CD14-positive monocyte (primary cell): ENCODE measurements at regions not wholly inside any gene's neighbourhood (a gene's known extent, or its start where the extent isn't known, plus 50 kb on each side); places are given as distances from the start of the nearest gene placed in this dataset.

Source experiments
- DNase-seq, 3 donors: peaks; one replicate each; pipeline ENCODE4 v3.0.0-alpha.2; 2011 to 2022
- H2AFZ ChIP-seq: 2 replicates; pipeline ENCODE4 v1.6.0; 2012; ENCODE audit warnings: mild to moderate bottlenecking, low read depth, low read length, inconsistent platforms; ENCODE audit not compliant: insufficient read depth, poor library complexity, severe bottlenecking
- H3K27ac ChIP-seq, 2 donors: 1 replicate in 1 of 2; 2 replicates in 1 of 2; pipeline ENCODE4 v1.5.1; 2012 to 2013; ENCODE audit warnings: low read length in 2 of 2, control low read depth in 1 of 2, inconsistent platforms in 1 of 2, low read depth in 1 of 2, mild to moderate bottlenecking in 1 of 2
- H3K27me3 ChIP-seq, 2 donors: one replicate each; pipeline versions ENCODE4 v1.6.0 to v1.6.1; 2011 to 2013; ENCODE audit warnings: low read length in 2 of 2; ENCODE audit not compliant: control insufficient read depth in 2 of 2, insufficient read depth in 2 of 2
- H3K36me3 ChIP-seq, 2 donors: replicated peaks in 1 of 2; 1 replicate in 1 of 2; 2 replicates in 1 of 2; pipeline versions ENCODE4 v1.5.1 to v1.6.1; 2012 to 2013; ENCODE audit warnings: low read length in 2 of 2, control low read depth in 1 of 2, inconsistent platforms in 1 of 2, mild to moderate bottlenecking in 1 of 2; ENCODE audit not compliant: insufficient read depth in 2 of 2, control insufficient read depth in 1 of 2
- H3K4me1 ChIP-seq, 2 donors: 1 replicate in 1 of 2; 2 replicates in 1 of 2; pipeline versions ENCODE4 v1.5.1 to v1.6.1; 2012 to 2013; ENCODE audit warnings: low read length in 2 of 2, control low read depth in 1 of 2, inconsistent platforms in 1 of 2, mild to moderate bottlenecking in 1 of 2, moderate library complexity in 1 of 2; ENCODE audit not compliant: insufficient read depth in 2 of 2, control insufficient read depth in 1 of 2
- H3K4me2 ChIP-seq: replicated peaks from 2 replicates; pipeline ENCODE3; 2012; ENCODE audit warnings: low read length, moderate library complexity, mild to moderate bottlenecking; ENCODE audit not compliant: poor library complexity, severe bottlenecking; ENCODE audit errors: extremely low read depth
- H3K4me3 ChIP-seq, 3 experiments: fragments of 200-600 bp in 1 of 3; sonication (generic) in 1 of 3; replicated peaks in 1 of 3; 1 replicate in 2 of 3; 2 replicates in 1 of 3; pipeline ENCODE4 v1.5.1; 2011 to 2013; ENCODE audit warnings: low read length in 3 of 3, mild to moderate bottlenecking in 3 of 3, control low read depth in 2 of 3, low read depth in 2 of 3, inconsistent platforms in 1 of 3, moderate library complexity in 1 of 3
- H3K79me2 ChIP-seq: 2 replicates; pipeline ENCODE4 v1.6.0; 2012; ENCODE audit warnings: mild to moderate bottlenecking, control low read depth, inconsistent platforms, low read length, moderate library complexity; ENCODE audit not compliant: insufficient read depth
- H3K9ac ChIP-seq: 2 replicates; pipeline ENCODE4 v1.6.0; 2017; ENCODE audit warnings: low read length, mild to moderate bottlenecking; ENCODE audit not compliant: insufficient read depth, poor library complexity, severe bottlenecking
- H3K9me3 ChIP-seq, 2 donors: replicated peaks in 1 of 2; 1 replicate in 1 of 2; 2 replicates in 1 of 2; pipeline versions ENCODE4 v1.5.1 to v1.6.1; 2012 to 2013; ENCODE audit warnings: low read length in 2 of 2, control low read depth in 1 of 2; ENCODE audit not compliant: control insufficient read depth in 1 of 2, insufficient read depth in 1 of 2
- H4K20me1 ChIP-seq: 2 replicates; pipeline ENCODE4 v1.6.0; 2012; ENCODE audit warnings: mild to moderate bottlenecking, low read length, control low read depth, moderate library complexity; ENCODE audit not compliant: insufficient read depth
- H3K27ac Mint-ChIP-seq, 7 donors: one replicate each; pipeline ENCODE4 v1.8.0; 2020; ENCODE audit warnings: mild to moderate bottlenecking in 7 of 7, mixed read lengths in 7 of 7, moderate library complexity in 6 of 7, inconsistent platforms in 2 of 7
- H3K27me3 Mint-ChIP-seq, 3 donors: one replicate each; pipeline ENCODE4 v1.8.0; 2021 to 2022; ENCODE audit warnings: low read depth in 3 of 3, mild to moderate bottlenecking in 3 of 3, mixed read lengths in 3 of 3, moderate library complexity in 3 of 3, inconsistent platforms in 1 of 3
- H3K36me3 Mint-ChIP-seq, 2 donors: one replicate each; pipeline ENCODE4 v1.8.0; 2020; ENCODE audit warnings: mixed read lengths in 2 of 2, inconsistent platforms in 1 of 2, mild to moderate bottlenecking in 1 of 2
- H3K4me1 Mint-ChIP-seq: one replicate; pipeline ENCODE4 v1.8.0; 2020; ENCODE audit warnings: mild to moderate bottlenecking, mixed read lengths
- H3K4me3 Mint-ChIP-seq, 2 donors: one replicate each; pipeline ENCODE4 v1.8.0; 2020; ENCODE audit warnings: mild to moderate bottlenecking in 2 of 2, mixed read lengths in 2 of 2, moderate library complexity in 1 of 2
- H3K9me3 Mint-ChIP-seq, 7 donors: one replicate each; pipeline ENCODE4 v1.8.0; 2020 to 2022; ENCODE audit warnings: mixed read lengths in 7 of 7, mild to moderate bottlenecking in 6 of 7, moderate library complexity in 6 of 7, inconsistent platforms in 2 of 7
- CTCF ChIP-seq: fragments of 200-600 bp; IDR thresholded peaks from one replicate; pipeline ENCODE4 v1.8.0; 2022; ENCODE audit warnings: antibody characterized with exemption, mild to moderate bottlenecking
- WGBS: methylation state at CpG from one replicate; pipeline ENCODE4 v1.1.5; 2013; ENCODE audit warnings: missing lambda C conversion rate; ENCODE audit not compliant: insufficient coverage; 5-methylcytosine and 5-hydroxymethylcytosine counted together
- intact Hi-C, 2 donors: fragments of 100-400 bp; cut with micrococcal nuclease; formaldehyde crosslinking; loops; one replicate each; pipeline versions ENCODE4 v1.15.0 to v1.15.1; 2023

- Histone ChIP-seq H3K4me3 (no peak overlapping the region), H3K79me2 (no peaks in the 10 kb centered on the region), H2AFZ (no peak overlapping the region), H4K20me1 (no peaks in the 10 kb centered on the region), H3K4me1 (no peaks in the 10 kb centered on the region), H3K9ac (no peak overlapping the region), H3K9me3 (peaks cover 0 to 3% of the 10 kb centered on the region in 2 donors), H3K4me2 (no peak overlapping the region), H3K27me3 (no peaks in the 10 kb centered on the region), H3K36me3 (no peaks in the 10 kb centered on the region), H3K27ac (no peak overlapping the region)
- no peaks in the 10 kb centered on the region for H3K36me3 Mint-ChIP-seq
- H3K4me3 Mint-ChIP-seq, result no peak overlapping the region
- peaks cover 0 to 10% (median 4%) of the 10 kb centered on the region in 7 donors for H3K9me3 Mint-ChIP-seq
- no peak overlapping the region for H3K27ac Mint-ChIP-seq
- TF ChIP-seq CTCF, result no peak
- intact Hi-C loops, result no loop called here
- DNase-seq, result no peak
- no CpG with 5 or more reads among the region's 1 CpG for WGBS
- no peaks in the 10 kb centered on the region for H3K4me1 Mint-ChIP-seq
- H3K27me3 Mint-ChIP-seq, result no peaks in the 10 kb centered on the region
Observed at GRCh38 chrX:10984213-10984612, 126.9 kb upstream of the HCCS start.

- H3K36me3 Mint-ChIP-seq, result no peaks in the 10 kb centered on the region
- no peak overlapping the region for H3K27ac ChIP-seq
- H3K4me2 ChIP-seq, result no peak overlapping the region
- no peak overlapping the region for H3K9ac ChIP-seq
- peaks cover 0 to 10% (median 4%) of the 10 kb centered on the region in 7 donors for H3K9me3 Mint-ChIP-seq
- no peaks in the 10 kb centered on the region for H3K79me2 ChIP-seq
- no peak overlapping the region for H3K4me3 ChIP-seq
- H2AFZ ChIP-seq, result no peak overlapping the region
- no peaks in the 10 kb centered on the region for H3K9me3 ChIP-seq
- H4K20me1 ChIP-seq, result no peaks in the 10 kb centered on the region
- H3K27ac Mint-ChIP-seq, result no peak overlapping the region
- intact Hi-C loops, result no loop called here
- H3K27me3 ChIP-seq, result no peaks in the 10 kb centered on the region
- H3K4me1 ChIP-seq, result no peaks in the 10 kb centered on the region
- no peak overlapping the region for H3K4me3 Mint-ChIP-seq
- no peaks in the 10 kb centered on the region for H3K36me3 ChIP-seq
- no peaks in the 10 kb centered on the region for H3K4me1 Mint-ChIP-seq
- no CpG with 5 or more reads among the region's 2 CpGs for WGBS
- no peaks in the 10 kb centered on the region for H3K27me3 Mint-ChIP-seq
- TF ChIP-seq CTCF, result no peak
- no peak for DNase-seq
Observed at GRCh38 chrX:10986616-10987015, 124.5 kb upstream of the HCCS start.
